Nephron (organoid): ENCODE measurements at regions not wholly inside any gene's neighbourhood (a gene's known extent, or its start where the extent isn't known, plus 50 kb on each side); places are given as distances from the start of the nearest gene placed in this dataset.
A peak's percentile ranks its signal among the peaks of the same experiment; 100 is the strongest.

Experiments
- H3K27ac Mint-ChIP-seq, 3 experiments: 2 replicates each; pipeline ENCODE4 v1.8.0; 2020; ENCODE audit warnings: mixed read lengths in 3 of 3, mild to moderate bottlenecking in 2 of 3, moderate library complexity in 1 of 3
- H3K27me3 Mint-ChIP-seq: 2 replicates; pipeline ENCODE4 v1.8.0; 2021; ENCODE audit warnings: low read depth, mild to moderate bottlenecking, moderate library complexity, mixed read lengths
- H3K36me3 Mint-ChIP-seq: 2 replicates; pipeline ENCODE4 v1.8.0; 2020; ENCODE audit warnings: low read depth, mixed read lengths
- H3K4me1 Mint-ChIP-seq: 2 replicates; pipeline ENCODE4 v1.8.0; 2020; ENCODE audit warnings: mixed read lengths
- H3K4me3 Mint-ChIP-seq, 3 experiments: 2 replicates each; pipeline ENCODE4 v1.8.0; 2020; ENCODE audit warnings: mild to moderate bottlenecking in 3 of 3, mixed read lengths in 3 of 3, moderate library complexity in 2 of 3
- H3K9me3 Mint-ChIP-seq: 2 replicates; pipeline ENCODE4 v1.8.0; 2020; ENCODE audit warnings: mixed read lengths
- CTCF ChIP-seq, 3 experiments: fragments of 200-600 bp; sonication (generic); IDR thresholded peaks; one replicate each; pipeline ENCODE4 v1.5.0; 2021; ENCODE audit warnings: antibody characterized with exemption in 3 of 3; ENCODE audit not compliant: unreplicated experiment in 3 of 3

GRCh38 chr2:176409671-176410070 is 140.4 kb downstream of the MTX2 start:
- H3K4me3 Mint-ChIP-seq = no peak overlapping the region
- H3K27me3 Mint-ChIP-seq = no peaks in the 10 kb centered on the region
- no peak for TF ChIP-seq CTCF (IDR thresholded peaks at IDR 0.05; ENCODE audit: unreplicated experiment in 3 of 3)
- H3K9me3 Mint-ChIP-seq = no peaks in the 10 kb centered on the region
- H3K27ac Mint-ChIP-seq = no peak overlapping the region
- H3K36me3 Mint-ChIP-seq = no peaks in the 10 kb centered on the region
- peaks cover 26% of the 10 kb centered on the region for H3K4me1 Mint-ChIP-seq

- TF ChIP-seq CTCF (IDR thresholded peaks at IDR 0.05; ENCODE audit: unreplicated experiment in 3 of 3) = no peak
- Mint-ChIP-seq H3K36me3 (no peaks in the 10 kb centered on the region), H3K4me3 (no peak overlapping the region), H3K27me3 (no peaks in the 10 kb centered on the region), H3K27ac (no peak overlapping the region), H3K9me3 (no peaks in the 10 kb centered on the region), H3K4me1 (peaks cover 41% of the 10 kb centered on the region)
Observed at GRCh38 chr2:176412136-176412535, 142.9 kb downstream of the MTX2 start.

GRCh38 chr2:176413786-176414185 is 144.5 kb downstream of the MTX2 start:
- Mint-ChIP-seq H3K27ac (no peak overlapping the region), H3K9me3 (no peaks in the 10 kb centered on the region), H3K27me3 (no peaks in the 10 kb centered on the region), H3K36me3 (no peaks in the 10 kb centered on the region), H3K4me1 (peaks cover 35% of the 10 kb centered on the region), H3K4me3 (no peak overlapping the region)
- TF ChIP-seq CTCF (IDR thresholded peaks at IDR 0.05; ENCODE audit: unreplicated experiment in 3 of 3) = no peak

GRCh38 chr2:176414641-176415040 is 145.4 kb downstream of the MTX2 start:
- peaks cover 37% of the 10 kb centered on the region for H3K4me1 Mint-ChIP-seq
- no peaks in the 10 kb centered on the region for H3K9me3 Mint-ChIP-seq
- no peaks in the 10 kb centered on the region for H3K27me3 Mint-ChIP-seq
- H3K4me3 Mint-ChIP-seq = no peak overlapping the region
- H3K27ac Mint-ChIP-seq = peak overlapping the region; percentile 42 to 89 (median 65)
- no peak for TF ChIP-seq CTCF (IDR thresholded peaks at IDR 0.05; ENCODE audit: unreplicated experiment in 3 of 3)
- H3K36me3 Mint-ChIP-seq = no peaks in the 10 kb centered on the region

- Mint-ChIP-seq H3K9me3 (no peaks in the 10 kb centered on the region), H3K36me3 (no peaks in the 10 kb centered on the region), H3K27me3 (no peaks in the 10 kb centered on the region), H3K4me3 (no peak overlapping the region), H3K27ac (peak overlapping the region; percentile 42 to 89 (median 65)), H3K4me1 (peaks cover 44% of the 10 kb centered on the region)
- no peak for TF ChIP-seq CTCF (IDR thresholded peaks at IDR 0.05; ENCODE audit: unreplicated experiment in 3 of 3)
Observed at GRCh38 chr2:176415174-176415895, 146.1 kb downstream of the MTX2 start.

- Mint-ChIP-seq H3K27ac (peak overlapping the region; percentile 42 to 89 (median 65)), H3K4me3 (no peak overlapping the region), H3K4me1 (peaks cover 51% of the 10 kb centered on the region), H3K9me3 (no peaks in the 10 kb centered on the region), H3K36me3 (no peaks in the 10 kb centered on the region), H3K27me3 (no peaks in the 10 kb centered on the region)
- TF ChIP-seq CTCF (IDR thresholded peaks at IDR 0.05; ENCODE audit: unreplicated experiment in 3 of 3) = no peak
Observed at GRCh38 chr2:176415937-176416499, 146.8 kb downstream of the MTX2 start.
